Calu3 (cell line): ENCODE measurements at regions not wholly inside any gene's neighbourhood (a gene's known extent, or its start where the extent isn't known, plus 50 kb on each side); places are given as distances from the start of the nearest gene placed in this dataset.

ENCODE experiments used
- BruUV-seq: library from RNA; stranded (reverse); fragments of 400-500 nt; replicated peaks from 2 replicates; lab custom pipeline; 2021; lab: Mats Ljungman, UMichigan
- CTCF ChIA-PET: fragments of 300-600 bp; sonication (Branson Sonifier 250); formaldehyde crosslinking; loops from one replicate; lab custom pipeline; 2022; ENCODE audit warnings: antibody characterized with exemption; lab: Charles Lee
- DNase-seq: peaks from one replicate; pipeline ENCODE4 v3.0.0; 2022
- H3K27ac Mint-ChIP-seq: one replicate; pipeline ENCODE4 v1.8.0; 2022; ENCODE audit warnings: mixed read lengths; ENCODE audit not compliant: unreplicated experiment
- H3K27me3 Mint-ChIP-seq: one replicate; pipeline ENCODE4 v1.8.0; 2022; ENCODE audit warnings: mixed read lengths; ENCODE audit not compliant: unreplicated experiment
- H3K36me3 Mint-ChIP-seq: one replicate; pipeline ENCODE4 v1.8.0; 2022; ENCODE audit warnings: mild to moderate bottlenecking, moderate library complexity, mixed read lengths; ENCODE audit not compliant: insufficient read depth, unreplicated experiment
- H3K4me1 Mint-ChIP-seq: one replicate; pipeline ENCODE4 v1.8.0; 2022; ENCODE audit warnings: mild to moderate bottlenecking, low read depth, mixed read lengths; ENCODE audit not compliant: unreplicated experiment
- H3K4me3 Mint-ChIP-seq: one replicate; pipeline ENCODE4 v1.8.0; 2022; ENCODE audit warnings: mild to moderate bottlenecking, low read depth, moderate library complexity, mixed read lengths; ENCODE audit not compliant: unreplicated experiment
- H3K9me3 Mint-ChIP-seq: one replicate; pipeline ENCODE4 v1.8.0; 2022; ENCODE audit warnings: low read depth, mixed read lengths; ENCODE audit not compliant: unreplicated experiment
- CTCF ChIP-seq: fragments of 200-600 bp; IDR thresholded peaks from one replicate; pipeline ENCODE4 v1.8.0; 2022; ENCODE audit warnings: antibody characterized with exemption; ENCODE audit not compliant: unreplicated experiment
- intact Hi-C: fragments of 100-400 bp; cut with micrococcal nuclease; formaldehyde crosslinking; loops from one replicate; pipeline ENCODE4 v1.10.0; 2022; ENCODE audit not compliant: unreplicated experiment

GRCh38 chr1:117685936-117686806 lies 80.3 kb downstream of the TENT5C start:
- TF ChIP-seq CTCF, result no peak
- intact Hi-C loops, result no loop called here
- no peaks in the 10 kb centered on the region for H3K9me3 Mint-ChIP-seq
- no peak overlapping the region for H3K4me3 Mint-ChIP-seq
- no TSS peak for BruUV-seq
- peaks cover 33% of the 10 kb centered on the region for H3K27me3 Mint-ChIP-seq
- H3K36me3 Mint-ChIP-seq, result peaks cover 4% of the 10 kb centered on the region
- no peak overlapping the region for H3K27ac Mint-ChIP-seq
- no peak for DNase-seq
- H3K4me1 Mint-ChIP-seq, result no peaks in the 10 kb centered on the region
- CTCF ChIA-PET, result no interaction called here

- no TSS peak for BruUV-seq
- no peak for TF ChIP-seq CTCF
- Mint-ChIP-seq H3K9me3 (no peaks in the 10 kb centered on the region), H3K27me3 (peaks cover 40% of the 10 kb centered on the region), H3K4me1 (no peaks in the 10 kb centered on the region), H3K36me3 (peaks cover 4% of the 10 kb centered on the region), H3K4me3 (no peak overlapping the region), H3K27ac (no peak overlapping the region)
- CTCF ChIA-PET, result no interaction called here
- intact Hi-C loops, result no loop called here
- DNase-seq, result no peak
Measured at GRCh38 chr1:117686907-117687306, 81.1 kb downstream of the TENT5C start.

GRCh38 chr1:117689997-117690625 lies 84.3 kb downstream of the TENT5C start:
- intact Hi-C loops, result no loop called here
- BruUV-seq, result no TSS peak
- no peak overlapping the region for H3K27ac Mint-ChIP-seq
- no peak for DNase-seq
- no peaks in the 10 kb centered on the region for H3K9me3 Mint-ChIP-seq
- TF ChIP-seq CTCF, result no peak
- no peak overlapping the region for H3K4me3 Mint-ChIP-seq
- peaks cover under 1% of the 10 kb centered on the region for H3K36me3 Mint-ChIP-seq
- H3K4me1 Mint-ChIP-seq, result no peaks in the 10 kb centered on the region
- CTCF ChIA-PET, result no interaction called here
- peaks cover 60% of the 10 kb centered on the region for H3K27me3 Mint-ChIP-seq

- TF ChIP-seq CTCF, result no peak
- intact Hi-C loops, result no loop called here
- H3K4me1 Mint-ChIP-seq, result no peaks in the 10 kb centered on the region
- no TSS peak for BruUV-seq
- no peak overlapping the region for H3K4me3 Mint-ChIP-seq
- H3K9me3 Mint-ChIP-seq, result no peaks in the 10 kb centered on the region
- DNase-seq, result no peak
- CTCF ChIA-PET, result no interaction called here
- no peaks in the 10 kb centered on the region for H3K36me3 Mint-ChIP-seq
- H3K27ac Mint-ChIP-seq, result no peak overlapping the region
- peaks cover 56% of the 10 kb centered on the region for H3K27me3 Mint-ChIP-seq
Measured at GRCh38 chr1:117691942-117692341, 86.1 kb downstream of the TENT5C start.
